ENCODE measurements at regions not wholly inside any gene's neighbourhood (a gene's known extent, or its start where the extent isn't known, plus 50 kb on each side); places are given as distances from the start of the nearest gene placed in this dataset.

DNA sequence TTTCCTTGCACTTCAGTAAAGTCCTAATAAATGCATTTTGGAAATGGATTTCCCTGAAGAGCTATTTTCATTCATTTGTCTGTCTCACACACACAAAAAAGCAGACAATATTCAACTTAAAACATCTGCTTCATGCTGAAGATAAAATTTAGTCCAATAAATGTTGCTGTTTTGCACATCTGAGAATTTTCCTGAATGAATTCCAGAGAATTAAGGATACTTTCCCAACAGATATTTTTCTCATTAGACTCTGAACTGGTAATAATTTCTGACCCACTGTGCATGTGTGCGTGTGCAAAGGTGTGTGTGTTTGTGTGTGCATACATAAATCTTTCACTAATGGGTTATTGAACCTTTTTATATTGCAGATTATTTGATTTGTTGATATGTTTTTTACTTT is 390.2 kb upstream of the TMEFF2 start:
- Histone ChIP-seq H3K27ac (ENCODE audit: low read length) (no peak overlapping the region), H3K4me1 (ENCODE audit: low read length) (no peaks in the 10 kb centered on the region), H2AFZ (ENCODE audit: low read depth, low read length) (no peak overlapping the region), H3K36me3 (replicated peaks; ENCODE audit: low read depth, low read length) (no peaks in the 10 kb centered on the region), H3K4me3 (ENCODE audit: low read length) (no peak overlapping the region), H3K79me2 (ENCODE audit: low read length) (no peaks in the 10 kb centered on the region), H3K27me3 (ENCODE audit: low read depth, low read length) (no peaks in the 10 kb centered on the region), H3K4me2 (ENCODE audit: low read length) (no peak overlapping the region), H4K20me1 (ENCODE audit: insufficient read depth, low read length) (no peaks in the 10 kb centered on the region), H3K9ac (ENCODE audit: low read length) (no peak overlapping the region), H3K9me3 (ENCODE audit: insufficient read depth, low read length) (no peaks in the 10 kb centered on the region)
- TF ChIP-seq, protein P1, sequence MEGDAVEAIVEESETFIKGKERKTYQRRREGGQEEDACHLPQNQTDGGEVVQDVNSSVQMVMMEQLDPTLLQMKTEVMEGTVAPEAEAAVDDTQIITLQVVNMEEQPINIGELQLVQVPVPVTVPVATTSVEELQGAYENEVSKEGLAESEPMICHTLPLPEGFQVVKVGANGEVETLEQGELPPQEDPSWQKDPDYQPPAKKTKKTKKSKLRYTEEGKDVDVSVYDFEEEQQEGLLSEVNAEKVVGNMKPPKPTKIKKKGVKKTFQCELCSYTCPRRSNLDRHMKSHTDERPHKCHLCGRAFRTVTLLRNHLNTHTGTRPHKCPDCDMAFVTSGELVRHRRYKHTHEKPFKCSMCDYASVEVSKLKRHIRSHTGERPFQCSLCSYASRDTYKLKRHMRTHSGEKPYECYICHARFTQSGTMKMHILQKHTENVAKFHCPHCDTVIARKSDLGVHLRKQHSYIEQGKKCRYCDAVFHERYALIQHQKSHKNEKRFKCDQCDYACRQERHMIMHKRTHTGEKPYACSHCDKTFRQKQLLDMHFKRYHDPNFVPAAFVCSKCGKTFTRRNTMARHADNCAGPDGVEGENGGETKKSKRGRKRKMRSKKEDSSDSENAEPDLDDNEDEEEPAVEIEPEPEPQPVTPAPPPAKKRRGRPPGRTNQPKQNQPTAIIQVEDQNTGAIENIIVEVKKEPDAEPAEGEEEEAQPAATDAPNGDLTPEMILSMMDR (IDR thresholded peaks at IDR 0.05; ENCODE audit: low read depth, low read length) = no peak
- TF ChIP-seq EZH2phosphoT487 (IDR thresholded peaks at IDR 0.05; ENCODE audit: low read depth) = no peak

DNA sequence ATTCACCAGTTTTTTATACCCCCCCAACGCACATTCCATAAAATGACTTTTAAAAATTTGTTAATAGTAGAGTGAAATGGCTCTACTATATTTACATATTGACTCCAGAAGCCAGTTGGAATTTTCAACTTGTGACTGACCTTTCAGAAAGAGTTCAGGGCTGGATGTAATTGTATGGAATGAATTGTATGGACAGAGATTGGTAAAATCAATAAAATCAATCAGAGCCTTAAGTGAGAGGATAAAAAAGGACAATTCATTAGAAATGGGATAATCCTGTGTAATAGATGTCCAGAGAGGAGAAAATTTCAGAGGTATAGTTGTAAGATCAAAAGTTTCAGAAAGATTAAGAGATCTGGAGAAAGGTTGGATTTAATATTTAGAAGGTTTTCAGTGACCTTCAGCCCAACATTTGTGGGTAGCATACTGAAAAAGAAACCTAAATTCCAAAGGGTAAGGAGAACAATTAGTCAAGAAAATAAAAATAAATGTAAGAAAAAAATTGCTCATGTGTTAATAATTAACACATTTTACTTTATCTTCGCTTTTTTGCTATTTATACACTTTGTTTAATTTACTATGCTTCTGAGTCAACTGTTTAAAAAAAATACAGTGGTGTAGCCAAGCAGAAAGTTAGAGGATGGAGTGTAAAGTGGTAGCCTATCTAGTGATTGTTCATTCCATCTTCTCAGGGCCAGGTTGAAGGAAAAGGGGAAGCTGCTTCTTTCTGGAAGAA is 385.4 kb upstream of the TMEFF2 start:
- no peak for TF ChIP-seq EZH2phosphoT487 (IDR thresholded peaks at IDR 0.05; ENCODE audit: low read depth)
- TF ChIP-seq, protein P1 (IDR thresholded peaks at IDR 0.05; ENCODE audit: low read depth, low read length) = no peak
- Histone ChIP-seq H3K4me2 (ENCODE audit: low read length) (no peak overlapping the region), H3K79me2 (ENCODE audit: low read length) (no peaks in the 10 kb centered on the region), H4K20me1 (ENCODE audit: insufficient read depth, low read length) (no peaks in the 10 kb centered on the region), H3K4me1 (ENCODE audit: low read length) (no peaks in the 10 kb centered on the region), H3K9ac (ENCODE audit: low read length) (no peak overlapping the region), H2AFZ (ENCODE audit: low read depth, low read length) (no peak overlapping the region), H3K27me3 (ENCODE audit: low read depth, low read length) (no peaks in the 10 kb centered on the region), H3K4me3 (ENCODE audit: low read length) (no peak overlapping the region), H3K9me3 (ENCODE audit: insufficient read depth, low read length) (no peaks in the 10 kb centered on the region), H3K27ac (ENCODE audit: low read length) (no peak overlapping the region), H3K36me3 (replicated peaks; ENCODE audit: low read depth, low read length) (no peaks in the 10 kb centered on the region)

DNA sequence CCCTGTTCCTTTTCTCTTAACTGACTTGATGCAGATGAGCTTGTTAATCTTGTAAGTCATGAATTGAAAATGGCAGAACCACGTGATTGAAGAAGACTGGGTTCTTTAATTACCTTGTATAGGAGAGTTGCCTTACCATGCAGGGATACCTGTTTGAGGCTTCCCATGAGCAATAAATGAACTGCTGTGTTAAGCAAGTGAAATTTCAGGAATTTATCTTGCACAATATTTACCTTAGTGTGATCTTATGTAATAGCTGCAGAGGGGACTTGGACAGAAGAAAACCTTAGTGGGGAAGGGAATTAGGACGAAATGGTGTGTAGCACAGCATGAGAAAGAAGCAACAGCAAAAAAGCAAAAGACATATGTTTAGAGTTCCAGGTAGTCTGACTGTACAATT is 384.0 kb upstream of the TMEFF2 start:
- Histone ChIP-seq H3K9me3 (ENCODE audit: insufficient read depth, low read length) (no peaks in the 10 kb centered on the region), H3K27me3 (ENCODE audit: low read depth, low read length) (no peaks in the 10 kb centered on the region), H4K20me1 (ENCODE audit: insufficient read depth, low read length) (no peaks in the 10 kb centered on the region), H3K27ac (ENCODE audit: low read length) (no peak overlapping the region), H3K79me2 (ENCODE audit: low read length) (no peaks in the 10 kb centered on the region), H2AFZ (ENCODE audit: low read depth, low read length) (no peak overlapping the region), H3K4me2 (ENCODE audit: low read length) (no peak overlapping the region), H3K4me3 (ENCODE audit: low read length) (no peak overlapping the region), H3K9ac (ENCODE audit: low read length) (no peak overlapping the region), H3K4me1 (ENCODE audit: low read length) (no peaks in the 10 kb centered on the region), H3K36me3 (replicated peaks; ENCODE audit: low read depth, low read length) (no peaks in the 10 kb centered on the region)
- TF ChIP-seq, protein P1 (IDR thresholded peaks at IDR 0.05; ENCODE audit: low read depth, low read length) = no peak
- TF ChIP-seq EZH2phosphoT487 (IDR thresholded peaks at IDR 0.05; ENCODE audit: low read depth) = no peak

DNA sequence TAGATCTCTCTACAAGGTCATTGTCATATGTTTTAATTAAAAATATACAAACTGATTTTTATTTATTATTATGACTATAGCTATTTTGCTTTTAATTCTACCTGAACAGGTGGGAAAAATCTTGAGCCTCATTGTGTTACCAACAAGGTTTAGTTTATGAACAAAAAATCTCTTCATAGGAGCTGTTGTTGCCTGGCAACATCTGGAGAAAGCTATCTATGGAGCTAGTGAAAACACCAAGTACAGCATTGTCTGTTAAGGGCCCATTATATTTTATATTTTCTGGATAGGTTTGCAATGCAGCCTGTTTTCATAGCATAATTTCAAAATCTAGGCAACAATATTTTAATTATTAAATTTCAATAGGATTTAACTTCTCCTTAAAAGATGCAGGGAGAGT is 383.0 kb upstream of the TMEFF2 start:
- Histone ChIP-seq H3K4me3 (ENCODE audit: low read length) (no peak overlapping the region), H3K27ac (ENCODE audit: low read length) (no peak overlapping the region), H3K79me2 (ENCODE audit: low read length) (no peaks in the 10 kb centered on the region), H3K4me2 (ENCODE audit: low read length) (no peak overlapping the region), H3K9ac (ENCODE audit: low read length) (no peak overlapping the region), H4K20me1 (ENCODE audit: insufficient read depth, low read length) (no peaks in the 10 kb centered on the region), H2AFZ (ENCODE audit: low read depth, low read length) (no peak overlapping the region), H3K27me3 (ENCODE audit: low read depth, low read length) (no peaks in the 10 kb centered on the region), H3K36me3 (replicated peaks; ENCODE audit: low read depth, low read length) (no peaks in the 10 kb centered on the region), H3K9me3 (ENCODE audit: insufficient read depth, low read length) (no peaks in the 10 kb centered on the region), H3K4me1 (ENCODE audit: low read length) (no peaks in the 10 kb centered on the region)
- no peak for TF ChIP-seq EZH2phosphoT487 (IDR thresholded peaks at IDR 0.05; ENCODE audit: low read depth)
- TF ChIP-seq, protein P1 (IDR thresholded peaks at IDR 0.05; ENCODE audit: low read depth, low read length) = no peak
